Activated CD4-positive, alpha-beta T cell treated with anti-CD3 and anti-CD28 coated beads, Interleukin-10, Interleukin-2, amounts not matched to agents 100 ng/mL and 50 ng/mL, durations not matched to agents 16 hours and 8 hours (primary cell): ENCODE measurements at regions not wholly inside any gene's neighbourhood (a gene's known extent, or its start where the extent isn't known, plus 50 kb on each side); places are given as distances from the start of the nearest gene placed in this dataset.
"Not testable (repeated sequence)": the region's sequence is repeated elsewhere in the genome, so short reads cannot be mapped to it uniquely, and the experiment has no call there.

Source experiments
- DNase-seq: peaks from one replicate; pipeline ENCODE4 v3.0.0-alpha.2; 2020

- DNase-seq = no peak
These were observed 243.0 kb upstream of the PROX1 start for GRCh38 chr1:213744780-213745179.

- no peak for DNase-seq
These were observed 242.3 kb upstream of the PROX1 start for GRCh38 chr1:213745451-213745850.

DNA sequence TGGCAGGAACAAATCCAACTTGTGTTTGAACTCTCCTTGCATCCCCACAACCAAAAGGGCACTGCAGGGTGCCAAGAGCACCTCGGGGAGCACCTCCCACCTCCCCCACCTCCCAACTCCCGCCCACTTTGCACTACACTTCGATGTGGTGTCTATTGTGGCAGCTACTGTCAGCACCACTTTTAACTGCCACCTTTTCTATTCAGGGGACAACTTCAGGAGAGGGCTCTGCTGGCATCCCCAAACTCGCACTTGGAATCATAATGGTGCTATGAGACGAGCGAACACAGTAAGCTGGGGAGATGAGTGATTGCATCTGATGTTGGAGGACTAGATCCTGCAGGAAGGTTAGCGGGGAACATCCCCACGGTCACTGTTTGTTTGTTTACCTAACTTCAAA is 238.2 kb upstream of the PROX1 start:
- DNase-seq = no peak

DNA sequence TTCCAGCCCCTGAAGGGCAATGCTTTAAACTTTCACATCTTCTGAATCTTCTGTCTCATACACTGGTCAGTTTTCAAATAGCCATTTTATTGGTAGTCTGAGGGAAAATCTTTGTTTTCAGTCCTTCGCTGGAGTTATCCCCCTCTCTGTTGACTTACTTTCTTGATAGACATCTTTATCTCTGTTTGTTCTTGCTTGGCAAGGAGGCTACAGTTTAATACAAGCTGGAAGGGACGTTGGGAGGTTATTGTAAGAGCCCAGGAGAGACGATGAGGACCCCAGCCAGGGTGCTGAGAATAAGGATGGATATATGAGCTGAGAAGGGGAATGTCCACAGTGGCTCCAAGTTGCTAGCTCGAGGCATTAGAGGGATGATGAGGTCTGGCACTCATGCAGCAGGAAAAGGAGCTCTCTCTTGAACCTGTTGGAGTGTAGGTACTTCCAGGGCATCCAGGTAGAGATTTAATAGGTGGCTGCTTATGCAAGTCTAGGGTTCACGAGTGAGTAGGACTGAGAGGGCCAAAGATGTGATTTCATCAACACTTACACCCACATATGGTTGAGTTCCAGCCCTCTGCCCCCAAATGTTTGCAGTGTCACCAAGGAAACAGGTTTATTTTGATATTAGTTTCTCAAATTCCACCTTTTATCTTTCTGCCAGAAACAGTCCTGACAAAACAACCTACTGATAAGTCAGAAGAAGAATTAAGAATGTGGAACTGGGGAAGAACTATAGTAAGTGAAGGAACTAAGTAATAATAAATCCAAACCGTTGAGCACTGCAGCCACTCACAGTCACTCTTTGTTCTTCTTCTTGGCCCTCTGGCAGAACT is 237.3 kb upstream of the PROX1 start:
- DNase-seq = no peak

GRCh38 chr1:213751064-213751397 is 236.7 kb upstream of the PROX1 start:
- no peak for DNase-seq

DNA sequence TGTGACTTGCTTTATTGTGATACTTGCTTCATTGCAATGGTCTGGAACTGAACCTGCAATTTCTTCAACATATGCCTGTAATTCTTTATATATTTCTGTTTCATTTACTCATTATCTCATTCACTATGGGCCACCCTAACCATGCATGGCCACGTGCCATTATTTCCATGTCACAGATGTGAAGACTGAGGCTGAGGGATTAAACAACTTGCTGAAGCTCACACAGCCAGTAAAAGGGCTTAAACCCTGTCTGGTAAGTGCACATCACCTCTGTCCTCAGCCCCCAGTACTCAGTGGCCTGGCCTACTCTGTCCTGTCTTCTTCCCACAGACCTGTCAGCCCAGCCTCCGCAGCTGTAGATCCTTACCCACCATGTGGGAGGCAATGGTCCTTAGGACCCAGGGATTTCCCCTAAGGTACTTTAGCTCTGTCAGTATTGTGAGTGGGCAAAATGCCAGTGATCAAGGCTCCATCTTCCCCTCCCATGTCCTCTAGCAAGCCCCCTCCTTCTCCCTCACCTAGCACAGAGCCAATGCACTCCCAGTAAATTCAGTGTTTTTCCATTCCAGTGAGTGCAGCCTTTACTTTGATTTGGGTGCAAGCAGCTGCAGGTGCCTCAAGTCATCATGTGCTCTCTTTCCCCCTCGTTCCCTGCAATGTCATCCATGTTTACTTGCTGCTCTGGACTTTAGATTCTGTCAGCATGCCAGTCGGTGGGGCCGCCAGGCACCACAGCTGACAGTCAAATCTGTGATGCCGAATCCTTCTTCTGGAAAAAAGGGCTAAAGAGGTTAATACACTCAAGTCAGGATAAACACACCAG is 228.2 kb upstream of the PROX1 start:
- no peak for DNase-seq

- peak; percentile 52 for DNase-seq
These were observed 225.8 kb upstream of the PROX1 start for GRCh38 chr1:213761845-213762407.

DNA sequence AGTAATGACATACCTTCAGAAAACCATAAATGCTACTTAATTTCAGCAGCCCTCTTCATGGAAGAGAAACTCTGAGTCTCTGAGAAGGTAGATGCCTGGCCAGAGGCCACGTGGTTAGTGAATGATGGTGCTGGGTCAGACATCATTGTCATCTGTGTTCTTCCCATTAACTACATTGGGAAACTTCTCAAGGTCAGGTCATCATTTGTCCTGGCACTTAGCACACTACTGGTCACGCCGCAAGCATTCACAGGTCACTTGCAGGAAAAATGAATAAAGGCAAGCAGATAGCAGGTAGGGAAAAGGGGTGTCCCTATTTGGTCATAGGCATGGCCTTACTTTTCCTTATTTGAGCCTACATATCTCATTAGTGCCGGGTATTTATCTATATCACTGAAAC is 220.1 kb upstream of the PROX1 start:
- no peak for DNase-seq

- no peak for DNase-seq
These were observed 215.4 kb upstream of the PROX1 start for GRCh38 chr1:213772128-213773063.

DNA sequence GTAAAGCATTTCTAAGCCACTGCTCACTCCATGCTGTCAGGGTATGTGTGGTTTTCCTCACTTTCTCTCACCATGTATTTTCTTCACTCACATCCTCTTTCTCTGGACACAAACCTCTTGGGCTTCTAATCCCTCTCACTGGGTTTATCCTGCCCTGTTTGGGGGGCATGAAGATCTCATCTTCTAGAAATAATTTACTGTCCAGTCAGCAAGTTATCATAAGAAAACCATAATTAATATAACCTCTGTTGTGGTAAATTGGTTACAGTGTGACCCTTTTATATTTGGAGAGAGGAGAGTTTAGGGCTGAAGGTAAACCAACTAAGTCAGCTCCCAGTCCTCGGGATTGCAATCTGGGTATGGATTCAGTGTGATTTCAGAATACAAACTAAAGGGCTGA is 213.8 kb upstream of the PROX1 start:
- no peak for DNase-seq

GRCh38 chr1:213776969-213777368 is 210.8 kb upstream of the PROX1 start:
- no peak for DNase-seq

DNA sequence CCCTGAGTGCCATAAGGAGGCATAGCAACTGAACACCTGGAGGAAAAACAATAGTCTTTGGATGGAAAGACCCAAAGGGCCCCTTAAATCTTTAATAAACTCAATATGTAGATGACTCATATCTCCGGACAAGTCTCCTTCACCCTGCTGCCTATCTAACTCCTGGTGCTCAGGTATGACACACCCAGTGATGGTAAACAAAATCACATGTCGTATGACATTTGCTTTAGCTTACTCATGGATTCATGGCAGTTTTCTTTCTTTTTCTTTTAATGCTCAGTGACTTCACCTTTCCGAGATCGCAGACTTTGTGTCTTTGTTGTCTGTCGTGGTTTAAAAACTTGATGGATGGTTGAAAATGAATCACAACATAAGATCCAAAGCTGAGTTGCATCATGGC is 208.5 kb upstream of the PROX1 start:
- DNase-seq = no peak

GRCh38 chr1:213782941-213783672 is 204.7 kb upstream of the PROX1 start:
- no peak for DNase-seq

- DNase-seq = no peak
These were observed 203.9 kb upstream of the PROX1 start for GRCh38 chr1:213783893-213784292.

- DNase-seq = no peak
These were observed 201.1 kb upstream of the PROX1 start for GRCh38 chr1:213786683-213787082.

GRCh38 chr1:213790565-213790964 is 197.2 kb upstream of the PROX1 start:
- no peak for DNase-seq

DNA sequence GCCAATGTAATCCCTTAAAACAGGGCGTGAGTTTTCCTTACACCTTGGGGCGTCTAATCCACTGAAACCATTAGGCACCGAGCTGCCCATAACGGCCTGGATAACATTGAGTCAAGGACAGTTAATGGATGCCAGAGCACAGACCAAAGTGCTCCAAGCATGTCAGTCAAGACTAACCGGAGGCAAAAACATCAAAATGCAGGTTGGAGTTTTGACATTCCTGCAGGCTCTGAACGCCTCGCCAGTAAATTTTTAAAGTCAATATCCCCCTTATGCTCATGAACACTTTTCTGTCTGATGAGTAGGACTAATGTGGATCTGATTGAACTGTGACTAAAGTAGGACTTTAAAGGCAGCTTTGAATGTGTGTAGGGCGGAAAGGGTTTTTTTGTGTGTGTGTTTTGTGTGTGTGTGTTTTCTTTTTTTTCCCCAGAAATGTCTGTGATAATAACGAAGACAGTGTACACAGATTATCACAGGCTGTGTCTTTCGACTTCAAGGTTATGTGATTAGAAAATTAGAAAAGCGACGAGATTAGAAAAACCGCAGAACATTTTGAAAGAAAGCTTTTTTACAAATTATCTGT is 194.2 kb upstream of the PROX1 start:
- no peak for DNase-seq

DNA sequence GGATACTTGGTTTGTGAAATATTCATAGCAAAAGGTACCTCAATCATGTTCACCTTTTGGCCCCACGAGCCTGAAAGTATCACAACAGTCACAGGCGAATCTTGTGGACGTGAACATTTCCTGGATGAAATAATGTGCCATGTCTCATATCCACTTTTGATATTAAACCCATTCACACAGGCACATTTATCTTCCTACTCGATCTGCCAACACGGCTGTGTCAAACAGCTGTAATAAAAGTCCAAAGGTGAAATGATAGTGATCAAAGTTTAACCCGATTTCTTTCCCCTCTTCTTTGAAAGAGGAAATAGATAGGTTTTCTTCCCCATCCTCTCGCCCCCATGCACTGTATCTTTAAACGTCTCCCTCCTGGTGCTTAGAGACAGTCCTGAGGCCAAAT is 191.2 kb upstream of the PROX1 start:
- DNase-seq = no peak

DNA sequence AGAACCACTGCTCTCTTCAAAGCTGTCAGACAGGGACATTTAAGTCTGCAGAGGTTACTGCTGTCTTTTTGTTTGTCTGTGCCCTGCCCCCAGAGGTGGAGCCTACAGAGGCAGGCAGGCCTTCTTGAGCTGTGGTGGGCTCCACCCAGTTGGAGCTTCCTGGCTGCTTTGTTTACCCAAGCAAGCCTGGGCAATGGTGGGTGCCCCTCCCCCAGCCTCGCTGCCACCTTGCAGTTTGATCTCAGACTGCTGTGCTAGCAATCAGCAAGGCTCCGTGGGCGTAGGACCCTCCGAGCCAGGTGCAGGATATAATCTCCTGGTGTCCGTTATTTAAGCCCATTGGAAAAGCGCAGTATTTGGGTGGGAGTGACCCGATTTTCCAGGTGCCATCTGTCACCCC is 179.5 kb upstream of the PROX1 start:
- not testable (repeated sequence) for DNase-seq

DNA sequence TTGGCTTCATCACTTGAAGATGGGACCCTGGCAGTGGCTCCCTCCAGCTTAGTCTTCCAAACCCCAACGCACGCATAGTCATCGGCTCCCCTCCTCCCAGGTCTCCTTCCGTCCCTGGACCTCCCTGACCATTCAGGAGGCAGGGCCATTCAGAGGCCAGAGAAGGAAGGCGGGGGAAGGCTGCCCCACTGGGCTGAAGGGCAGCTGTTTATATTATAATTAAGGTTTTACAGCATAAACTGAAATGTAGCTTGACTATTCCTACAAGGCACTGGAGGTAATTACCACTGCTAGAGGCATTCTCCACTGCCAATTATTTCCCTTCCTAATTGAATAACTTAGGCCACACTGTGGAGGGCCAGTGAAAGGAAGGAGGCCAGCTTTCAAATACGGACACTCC is 170.6 kb upstream of the PROX1 start:
- DNase-seq = no peak

DNA sequence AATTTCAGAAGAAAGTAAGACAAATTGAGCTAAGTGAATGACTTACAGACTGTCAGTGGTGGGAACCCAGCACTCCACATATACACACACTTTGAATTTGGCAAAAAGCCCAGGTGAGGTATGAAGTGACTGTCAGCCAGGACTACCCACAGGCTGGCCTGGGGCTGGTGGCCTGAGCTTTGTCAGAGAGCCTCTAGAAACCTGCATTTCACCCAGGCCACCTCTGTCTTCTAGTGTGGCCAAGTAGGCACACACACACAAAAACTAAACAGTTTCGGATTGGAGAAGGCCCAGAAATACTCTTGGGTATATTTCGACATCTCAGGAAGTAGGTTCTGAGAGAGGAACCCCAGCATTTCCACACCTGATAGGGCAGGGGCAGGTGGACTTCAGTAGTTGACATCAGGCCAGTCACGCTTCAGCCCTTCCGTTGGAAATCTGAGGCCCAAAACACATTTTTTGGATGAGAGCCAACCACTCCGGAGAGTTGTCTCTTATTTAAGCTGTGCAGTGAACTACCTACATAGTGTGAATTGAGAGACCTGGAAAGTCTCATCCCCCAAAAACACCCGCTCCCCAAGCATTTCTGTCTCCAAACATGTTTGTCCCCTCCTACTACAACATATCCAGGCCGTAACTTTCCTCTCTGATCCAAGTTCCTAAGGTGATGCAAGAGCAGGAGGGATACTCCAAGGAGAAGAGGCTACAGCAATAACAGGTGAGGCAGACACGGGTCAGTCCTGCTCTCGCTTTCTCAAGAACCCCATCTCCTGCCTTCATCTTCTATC is 167.2 kb upstream of the PROX1 start:
- no peak for DNase-seq
